Smooth muscle cell (in vitro differentiated cells): ENCODE measurements at regions not wholly inside any gene's neighbourhood (a gene's known extent, or its start where the extent isn't known, plus 50 kb on each side); places are given as distances from the start of the nearest gene placed in this dataset.
A peak's percentile ranks its signal among the peaks of the same experiment; 100 is the strongest.

Experiments used
- DNase-seq: peaks from one replicate; lab custom pipeline; 2025; ENCODE audit not compliant: unreplicated experiment; lab: John Stamatoyannopoulos, UW
- H2AFZ ChIP-seq: fragments of 200-600 bp; sonication (generic); 2 replicates; pipeline ENCODE4 v1.6.0; 2016; ENCODE audit warnings: antibody characterized with exemption, low read depth, mild to moderate bottlenecking
- H3F3A ChIP-seq: fragments of 200-600 bp; sonication (generic); 2 replicates; pipeline ENCODE4 v1.6.0; 2017; ENCODE audit warnings: antibody characterized with exemption, low read depth
- H3K27ac ChIP-seq: fragments of 200-600 bp; sonication (generic); 2 replicates; pipeline ENCODE4 v1.5.1; 2016; ENCODE audit warnings: low read depth, mild to moderate bottlenecking
- H3K27me3 ChIP-seq: fragments of 200-600 bp; sonication (generic); 2 replicates; pipeline ENCODE4 v1.6.1; 2016; ENCODE audit warnings: low read depth, mild to moderate bottlenecking
- H3K36me3 ChIP-seq: fragments of 200-600 bp; sonication (generic); 2 replicates; pipeline ENCODE4 v1.5.1; 2016; ENCODE audit warnings: low read depth
- H3K4me1 ChIP-seq: fragments of 200-600 bp; sonication (generic); 2 replicates; pipeline ENCODE4 v1.5.1; 2016; ENCODE audit warnings: low read depth
- H3K4me2 ChIP-seq: fragments of 200-600 bp; sonication (generic); 2 replicates; pipeline ENCODE4 v1.6.0; 2016; ENCODE audit warnings: mild to moderate bottlenecking
- H3K4me3 ChIP-seq: fragments of 200-600 bp; sonication (generic); 2 replicates; pipeline ENCODE4 v1.5.1; 2016; ENCODE audit warnings: mild to moderate bottlenecking
- H3K79me2 ChIP-seq: fragments of 200-600 bp; sonication (generic); 2 replicates; pipeline ENCODE4 v1.6.0; 2016; ENCODE audit warnings: low read depth, mild to moderate bottlenecking
- H3K9ac ChIP-seq: fragments of 200-600 bp; sonication (generic); 2 replicates; pipeline ENCODE4 v1.6.0; 2016; ENCODE audit warnings: low read depth
- H3K9me3 ChIP-seq: fragments of 200-600 bp; sonication (generic); replicated peaks from 2 replicates; pipeline ENCODE4 v1.5.1; 2016; ENCODE audit warnings: low read depth
- H4K20me1 ChIP-seq: fragments of 200-600 bp; sonication (generic); 2 replicates; pipeline ENCODE4 v1.6.0; 2016; ENCODE audit warnings: low read depth
- CTCF ChIP-seq: fragments of 200-600 bp; sonication (generic); IDR thresholded peaks from 2 replicates; pipeline ENCODE4 v1.5.1; 2017; ENCODE audit warnings: borderline replicate concordance, mild to moderate bottlenecking, antibody characterized with exemption; ENCODE audit not compliant: insufficient read depth, poor library complexity, severe bottlenecking
- WGBS: methylation state at CpG from one replicate; pipeline ENCODE4 v1.1.7; 2016; ENCODE audit warnings: low lambda C conversion rate; 5-methylcytosine and 5-hydroxymethylcytosine counted together

DNA sequence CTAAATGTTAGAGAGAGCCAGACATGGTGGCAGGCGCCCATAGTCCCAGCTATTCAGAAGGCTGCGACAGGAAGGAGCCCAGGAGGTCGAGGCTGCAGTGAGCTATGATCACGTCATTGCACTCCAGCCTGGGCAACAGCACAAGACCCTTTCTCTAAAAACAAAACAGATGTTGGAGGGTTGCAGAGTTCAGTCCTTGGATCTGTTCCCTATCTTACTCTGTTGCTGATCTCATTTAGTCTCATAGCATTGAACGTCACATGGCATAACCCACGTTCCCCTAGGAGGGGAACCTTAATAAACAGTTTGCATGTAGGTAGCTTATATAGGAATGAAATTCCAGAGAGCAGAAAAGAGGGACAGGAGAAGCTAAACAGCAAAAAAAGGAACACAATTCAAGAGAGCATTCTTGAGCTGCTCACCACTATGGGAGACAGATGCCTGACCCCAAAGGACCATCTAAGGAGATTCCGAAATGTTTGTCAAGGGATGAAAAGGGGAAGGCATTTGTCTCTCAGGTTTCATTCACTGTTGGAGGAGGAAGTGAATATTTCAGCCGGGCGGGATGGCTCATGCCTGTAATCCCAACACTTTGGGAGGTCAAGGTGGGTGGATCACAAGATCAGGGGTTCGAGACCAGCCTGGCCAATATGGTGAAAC lies 54.6 kb upstream of the PIM1 start:
- no peak overlapping the region for H3K4me3 ChIP-seq
- no peaks in the 10 kb centered on the region for H3F3A ChIP-seq
- H3K27ac ChIP-seq, result no peak overlapping the region
- H3K4me1 ChIP-seq, result peaks cover 4% of the 10 kb centered on the region
- WGBS, result 69% methylated on average over 10 of the region's 10 CpGs
- DNase-seq, result no peak
- H2AFZ ChIP-seq, result peak overlapping the region; percentile 14
- no peaks in the 10 kb centered on the region for H3K27me3 ChIP-seq
- no peaks in the 10 kb centered on the region for H3K36me3 ChIP-seq
- H4K20me1 ChIP-seq, result no peaks in the 10 kb centered on the region
- no peaks in the 10 kb centered on the region for H3K79me2 ChIP-seq
- no peak for TF ChIP-seq CTCF
- H3K9me3 ChIP-seq, result no peaks in the 10 kb centered on the region
- no peak overlapping the region for H3K9ac ChIP-seq
- H3K4me2 ChIP-seq, result no peak overlapping the region

DNA sequence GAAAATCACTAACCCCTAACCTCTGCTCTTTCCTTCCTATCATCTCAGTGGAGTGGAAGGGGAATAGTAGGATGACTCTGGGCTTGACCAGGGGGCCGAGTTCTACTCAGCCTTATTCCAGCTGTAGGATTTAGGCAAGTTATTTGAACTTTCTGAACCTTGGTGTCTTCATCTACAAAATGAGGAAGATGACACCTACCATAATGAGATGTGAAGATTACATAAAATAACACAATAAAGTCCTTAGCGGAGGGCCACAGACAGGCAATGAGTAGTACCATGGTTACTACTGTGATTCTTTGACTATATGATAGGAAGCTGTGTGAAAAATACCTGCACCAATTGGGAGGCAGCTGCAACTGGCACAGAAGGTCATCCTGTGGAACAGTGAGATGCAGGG lies 53.6 kb upstream of the PIM1 start:
- no peak overlapping the region for H2AFZ ChIP-seq
- no peak overlapping the region for H3K4me3 ChIP-seq
- H3F3A ChIP-seq, result no peaks in the 10 kb centered on the region
- H3K27ac ChIP-seq, result no peak overlapping the region
- TF ChIP-seq CTCF, result no peak
- H3K27me3 ChIP-seq, result no peaks in the 10 kb centered on the region
- DNase-seq, result no peak
- no peaks in the 10 kb centered on the region for H4K20me1 ChIP-seq
- no peaks in the 10 kb centered on the region for H3K79me2 ChIP-seq
- no peaks in the 10 kb centered on the region for H3K9me3 ChIP-seq
- 98% methylated on average over 2 of the region's 2 CpGs for WGBS
- H3K4me2 ChIP-seq, result no peak overlapping the region
- no peaks in the 10 kb centered on the region for H3K36me3 ChIP-seq
- H3K4me1 ChIP-seq, result no peaks in the 10 kb centered on the region
- H3K9ac ChIP-seq, result no peak overlapping the region

DNA sequence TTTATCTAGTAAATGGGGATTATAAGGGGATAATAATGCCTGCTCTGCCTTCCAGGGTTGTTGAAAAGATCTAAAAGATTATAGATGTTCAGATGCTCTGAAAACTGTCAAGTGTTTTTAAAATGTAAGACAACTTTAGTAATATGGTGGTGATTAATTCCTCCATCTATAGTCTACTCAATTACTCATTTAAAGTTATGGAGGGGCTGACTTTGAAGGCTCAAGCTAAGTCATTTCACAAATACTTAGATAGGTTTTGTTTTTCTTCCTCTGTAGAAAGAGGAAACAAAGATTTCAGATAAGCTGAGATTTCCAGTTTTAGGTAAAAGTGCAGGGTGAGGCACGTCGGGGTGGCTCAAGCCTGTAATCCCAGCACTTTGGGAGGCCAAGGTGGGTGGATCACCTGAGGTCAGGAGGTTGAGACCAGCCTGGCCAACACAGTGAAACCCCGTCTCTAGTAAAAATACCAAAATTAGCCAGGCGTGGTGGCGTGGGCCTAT lies 50.5 kb upstream of the PIM1 start:
- Histone ChIP-seq H3K27me3 (no peaks in the 10 kb centered on the region), H3K79me2 (no peaks in the 10 kb centered on the region), H3F3A (no peaks in the 10 kb centered on the region), H3K4me2 (no peak overlapping the region), H3K4me1 (peaks cover 3% of the 10 kb centered on the region), H4K20me1 (no peaks in the 10 kb centered on the region), H2AFZ (no peak overlapping the region), H3K27ac (no peak overlapping the region), H3K9me3 (no peaks in the 10 kb centered on the region), H3K4me3 (no peak overlapping the region), H3K9ac (no peak overlapping the region), H3K36me3 (no peaks in the 10 kb centered on the region)
- no peak for TF ChIP-seq CTCF
- 44% methylated on average over 5 of the region's 5 CpGs for WGBS
- no peak for DNase-seq
